ENCODE measurements at regions not wholly inside any gene's neighbourhood (a gene's known extent, or its start where the extent isn't known, plus 50 kb on each side); places are given as distances from the start of the nearest gene placed in this dataset.

GRCh38 chr5:64069486-64069885 is 96.2 kb upstream of the RNF180 start:
- H2AFZ ChIP-seq (ENCODE audit: low read length): no peak overlapping the region
- H3K4me3 ChIP-seq (ENCODE audit: extremely low read depth in 1 of 4, insufficient read depth in 2 of 4, low read depth in 3 of 4, low read length in 4 of 4): no peak overlapping the region
- no peak overlapping the region for H2BK120ac ChIP-seq (replicated peaks; ENCODE audit: low read depth, low read length)
- no peak overlapping the region for H4K91ac ChIP-seq (replicated peaks; ENCODE audit: insufficient read length, low read length)
- H3K18ac ChIP-seq (ENCODE audit: extremely low read depth, low read length): no peak overlapping the region
- TF ChIP-seq, protein P1, sequence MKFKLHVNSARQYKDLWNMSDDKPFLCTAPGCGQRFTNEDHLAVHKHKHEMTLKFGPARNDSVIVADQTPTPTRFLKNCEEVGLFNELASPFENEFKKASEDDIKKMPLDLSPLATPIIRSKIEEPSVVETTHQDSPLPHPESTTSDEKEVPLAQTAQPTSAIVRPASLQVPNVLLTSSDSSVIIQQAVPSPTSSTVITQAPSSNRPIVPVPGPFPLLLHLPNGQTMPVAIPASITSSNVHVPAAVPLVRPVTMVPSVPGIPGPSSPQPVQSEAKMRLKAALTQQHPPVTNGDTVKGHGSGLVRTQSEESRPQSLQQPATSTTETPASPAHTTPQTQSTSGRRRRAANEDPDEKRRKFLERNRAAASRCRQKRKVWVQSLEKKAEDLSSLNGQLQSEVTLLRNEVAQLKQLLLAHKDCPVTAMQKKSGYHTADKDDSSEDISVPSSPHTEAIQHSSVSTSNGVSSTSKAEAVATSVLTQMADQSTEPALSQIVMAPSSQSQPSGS (IDR thresholded peaks at IDR 0.05; ENCODE audit: low read length): no peak
- TF ChIP-seq SP2 (IDR thresholded peaks at IDR 0.05; ENCODE audit: low read length) (no peak), FOSL1 (IDR thresholded peaks at IDR 0.05; ENCODE audit: insufficient read depth, low read depth, low read length) (no peak), POU5F1 (IDR thresholded peaks at IDR 0.05; ENCODE audit: low read depth, low read length) (no peak), USF2 (IDR thresholded peaks at IDR 0.05; ENCODE audit: low read length) (no peak), SP1 (IDR thresholded peaks at IDR 0.05; ENCODE audit: low read depth, low read length) (no peak), GTF2F1 (IDR thresholded peaks at IDR 0.05; ENCODE audit: borderline replicate concordance, low read depth, low read length) (no peak), CHD2 (IDR thresholded peaks at IDR 0.05; ENCODE audit: low read length) (no peak)
- H4K8ac ChIP-seq (ENCODE audit: extremely low read depth, insufficient read depth, low read length): no peak overlapping the region
- POLR2A ChIA-PET (ENCODE audit: partially characterized antibody): no interaction called here
- H2BK12ac ChIP-seq (ENCODE audit: low read depth, low read length): no peak overlapping the region
- H4K5ac ChIP-seq (ENCODE audit: insufficient read length, low read depth, low read length): no peak overlapping the region
- H3K23me2 ChIP-seq (ENCODE audit: low read depth, low read length): no peaks in the 10 kb centered on the region
- H3K9me3 ChIP-seq (ENCODE audit: insufficient read depth in 2 of 2, low read depth in 1 of 2, low read length in 1 of 2): peaks cover 0 to 4% of the 10 kb centered on the region in 2 experiments; a peak in 2 of 4 replicates
- H3K56ac ChIP-seq (replicated peaks; ENCODE audit: insufficient read length, low read depth, low read length): no peak overlapping the region
- H3K23ac ChIP-seq (ENCODE audit: insufficient read length): no peak overlapping the region
- H3K36me3 ChIP-seq (ENCODE audit: control insufficient read depth in 2 of 4, insufficient read depth in 4 of 4, low read length in 3 of 4): no peaks in the 10 kb centered on the region
- no peaks in the 10 kb centered on the region for H3K79me1 ChIP-seq (ENCODE audit: low read depth, low read length)
- no peak overlapping the region for H3K9ac ChIP-seq (replicated peaks in 1 of 4; ENCODE audit: extremely low read depth in 1 of 4, low read depth in 3 of 4, low read length in 3 of 4)
- H3K4ac ChIP-seq (replicated peaks; ENCODE audit: insufficient read length, low read depth, low read length): no peak overlapping the region
- H3K79me2 ChIP-seq (ENCODE audit: control insufficient read depth in 1 of 2, insufficient read depth in 2 of 2, low read length in 2 of 2): no peaks in the 10 kb centered on the region
- CTCF ChIA-PET (ENCODE audit: partially characterized antibody): interaction anchor here (0.8 to 1.0 kb wide), 2 partner anchors 17 to 136 kb away, joined by 3 to 4 read pairs; no protein-coding TSS in a partner anchor
- H2BK5ac ChIP-seq (ENCODE audit: low read depth, low read length): no peak overlapping the region
- H3K14ac ChIP-seq (ENCODE audit: insufficient read length): no peak overlapping the region
- no peaks in the 10 kb centered on the region for H3K27me3 ChIP-seq (replicated peaks in 1 of 4; ENCODE audit: control insufficient read depth in 3 of 4, extremely low read depth in 1 of 4, insufficient read depth in 3 of 4, low read length in 3 of 4)
- H3K27ac ChIP-seq (ENCODE audit: low read depth, low read length): no peak overlapping the region
- no peak for DNase-seq (ENCODE audit: low read depth in 1 of 2, low spot score in 2 of 2)
- FAIRE-seq: no peak
- H2BK20ac ChIP-seq (ENCODE audit: low read length): no peak overlapping the region
- no peaks in the 10 kb centered on the region for H4K20me1 ChIP-seq (replicated peaks in 1 of 2; ENCODE audit: control insufficient read depth in 1 of 2, insufficient read depth in 2 of 2, low read length in 2 of 2)
- H2AK5ac ChIP-seq (ENCODE audit: low read depth, low read length): no peak overlapping the region
- H3K4me2 ChIP-seq (ENCODE audit: insufficient read depth in 1 of 2, low read depth in 2 of 2, low read length in 2 of 2): no peak overlapping the region
- H3K4me1 ChIP-seq (replicated peaks in 1 of 4; ENCODE audit: control insufficient read depth in 3 of 4, insufficient read depth in 4 of 4, low read length in 3 of 4): no peaks in the 10 kb centered on the region
- H2BK15ac ChIP-seq (ENCODE audit: low read length): no peak overlapping the region
